Dermis blood vessel endothelial cell (primary cell): ENCODE measurements at regions not wholly inside any gene's neighbourhood (a gene's known extent, or its start where the extent isn't known, plus 50 kb on each side); places are given as distances from the start of the nearest gene placed in this dataset.
"Not testable (repeated sequence)": the region's sequence is repeated elsewhere in the genome, so short reads cannot be mapped to it uniquely, and the experiment has no call there.

ENCODE experiments used
- DNase-seq: peaks from one replicate; pipeline ENCODE4 v3.0.0; 2010

GRCh38 chr9:22840641-22841040 lies 394.0 kb downstream of the DMRTA1 start:
- no peak for DNase-seq

- not testable (repeated sequence) for DNase-seq
Measured at GRCh38 chr9:22845243-22845642, 398.6 kb downstream of the DMRTA1 start.

GRCh38 chr9:22855980-22856379 lies 409.4 kb downstream of the DMRTA1 start:
- no peak for DNase-seq

GRCh38 chr9:22857316-22857715 lies 410.7 kb downstream of the DMRTA1 start:
- no peak for DNase-seq

GRCh38 chr9:22863106-22863505 lies 416.5 kb downstream of the DMRTA1 start:
- no peak for DNase-seq

GRCh38 chr9:22863736-22864135 lies 417.1 kb downstream of the DMRTA1 start:
- DNase-seq: no peak

GRCh38 chr9:22893196-22893843 lies 446.7 kb downstream of the DMRTA1 start:
- DNase-seq: no peak

GRCh38 chr9:22898591-22898990 lies 452.0 kb downstream of the DMRTA1 start:
- DNase-seq: no peak

- DNase-seq: no peak
Measured at GRCh38 chr9:22911632-22912031, 465.0 kb downstream of the DMRTA1 start.

GRCh38 chr9:22913026-22913425 lies 466.4 kb downstream of the DMRTA1 start:
- DNase-seq: no peak

- no peak for DNase-seq
Measured at GRCh38 chr9:22913518-22913917, 466.9 kb downstream of the DMRTA1 start.

GRCh38 chr9:22916148-22916547 lies 469.5 kb downstream of the DMRTA1 start:
- no peak for DNase-seq

GRCh38 chr9:22919423-22919822 lies 472.8 kb downstream of the DMRTA1 start:
- DNase-seq: no peak

- no peak for DNase-seq
Measured at GRCh38 chr9:22921742-22922141, 475.1 kb downstream of the DMRTA1 start.

- no peak for DNase-seq
Measured at GRCh38 chr9:22922222-22922621, 475.6 kb downstream of the DMRTA1 start.

- no peak for DNase-seq
Measured at GRCh38 chr9:22954550-22954949, 507.9 kb downstream of the DMRTA1 start.

- no peak for DNase-seq
Measured at GRCh38 chr9:22954964-22955363, 508.3 kb downstream of the DMRTA1 start.

GRCh38 chr9:22969350-22969979 lies 522.8 kb downstream of the DMRTA1 start:
- DNase-seq: no peak

GRCh38 chr9:22970434-22970975 lies 523.9 kb downstream of the DMRTA1 start:
- DNase-seq: no peak

GRCh38 chr9:22975951-22976350 lies 529.3 kb downstream of the DMRTA1 start:
- DNase-seq: no peak

GRCh38 chr9:22976454-22976853 lies 529.8 kb downstream of the DMRTA1 start:
- no peak for DNase-seq

- DNase-seq: not testable (repeated sequence)
Measured at GRCh38 chr9:22980429-22980828, 533.8 kb downstream of the DMRTA1 start.

GRCh38 chr9:22986556-22986955 lies 539.9 kb downstream of the DMRTA1 start:
- no peak for DNase-seq

- DNase-seq: no peak
Measured at GRCh38 chr9:22990349-22990748, 543.7 kb downstream of the DMRTA1 start.
